ENCODE measurements at regions not wholly inside any gene's neighbourhood (a gene's known extent, or its start where the extent isn't known, plus 50 kb on each side); places are given as distances from the start of the nearest gene placed in this dataset.
A peak's percentile ranks its signal among the peaks of the same experiment; 100 is the strongest.

GRCh38 chr4:165663411-165663810 is 209.6 kb upstream of the TLL1 start:
- Histone ChIP-seq H3K4me3 (ENCODE audit: low read length in 3 of 3) (no peak overlapping the region), H3K36me3 (ENCODE audit: control insufficient read depth in 2 of 3, insufficient read depth in 3 of 3, low read length in 3 of 3) (no peaks in the 10 kb centered on the region), H3K9ac (ENCODE audit: low read length in 3 of 3) (no peak overlapping the region), H3K9me3 (ENCODE audit: control insufficient read depth in 2 of 3, insufficient read depth in 1 of 3, low read length in 3 of 3) (no peaks in the 10 kb centered on the region), H3K27ac (ENCODE audit: low read depth in 2 of 2, low read length in 2 of 2) (no peak overlapping the region), H3K4me1 (ENCODE audit: control insufficient read depth in 2 of 3, insufficient read depth in 2 of 3, low read depth in 1 of 3, low read length in 3 of 3) (no peaks in the 10 kb centered on the region), H3K27me3 (ENCODE audit: control insufficient read depth, insufficient read depth, low read length) (no peaks in the 10 kb centered on the region)
- intact Hi-C loops (cut with DNase I), result no loop called here
- DNase-seq (no peak), FAIRE-seq (no peak)
- TF ChIP-seq, protein P1, sequence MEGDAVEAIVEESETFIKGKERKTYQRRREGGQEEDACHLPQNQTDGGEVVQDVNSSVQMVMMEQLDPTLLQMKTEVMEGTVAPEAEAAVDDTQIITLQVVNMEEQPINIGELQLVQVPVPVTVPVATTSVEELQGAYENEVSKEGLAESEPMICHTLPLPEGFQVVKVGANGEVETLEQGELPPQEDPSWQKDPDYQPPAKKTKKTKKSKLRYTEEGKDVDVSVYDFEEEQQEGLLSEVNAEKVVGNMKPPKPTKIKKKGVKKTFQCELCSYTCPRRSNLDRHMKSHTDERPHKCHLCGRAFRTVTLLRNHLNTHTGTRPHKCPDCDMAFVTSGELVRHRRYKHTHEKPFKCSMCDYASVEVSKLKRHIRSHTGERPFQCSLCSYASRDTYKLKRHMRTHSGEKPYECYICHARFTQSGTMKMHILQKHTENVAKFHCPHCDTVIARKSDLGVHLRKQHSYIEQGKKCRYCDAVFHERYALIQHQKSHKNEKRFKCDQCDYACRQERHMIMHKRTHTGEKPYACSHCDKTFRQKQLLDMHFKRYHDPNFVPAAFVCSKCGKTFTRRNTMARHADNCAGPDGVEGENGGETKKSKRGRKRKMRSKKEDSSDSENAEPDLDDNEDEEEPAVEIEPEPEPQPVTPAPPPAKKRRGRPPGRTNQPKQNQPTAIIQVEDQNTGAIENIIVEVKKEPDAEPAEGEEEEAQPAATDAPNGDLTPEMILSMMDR (IDR thresholded peaks at IDR 0.05; ENCODE audit: borderline replicate concordance, extremely low read depth, insufficient read depth), result no peak

GRCh38 chr4:165666836-165667235 is 206.2 kb upstream of the TLL1 start:
- no peaks in the 10 kb centered on the region for H3K9me3 ChIP-seq (ENCODE audit: control insufficient read depth in 2 of 3, insufficient read depth in 1 of 3, low read length in 3 of 3)
- H3K36me3 ChIP-seq (ENCODE audit: control insufficient read depth in 2 of 3, insufficient read depth in 3 of 3, low read length in 3 of 3), result no peaks in the 10 kb centered on the region
- no peaks in the 10 kb centered on the region for H3K27me3 ChIP-seq (ENCODE audit: control insufficient read depth, insufficient read depth, low read length)
- FAIRE-seq (no peak), DNase-seq (no peak)
- no peaks in the 10 kb centered on the region for H3K4me1 ChIP-seq (ENCODE audit: control insufficient read depth in 2 of 3, insufficient read depth in 2 of 3, low read depth in 1 of 3, low read length in 3 of 3)
- TF ChIP-seq, protein P1 (IDR thresholded peaks at IDR 0.05; ENCODE audit: borderline replicate concordance, extremely low read depth, insufficient read depth), result no peak
- H3K9ac ChIP-seq (ENCODE audit: low read length in 3 of 3), result no peak overlapping the region
- intact Hi-C loops (cut with DNase I), result no loop called here
- H3K27ac ChIP-seq (ENCODE audit: low read depth in 2 of 2, low read length in 2 of 2), result no peak overlapping the region
- no peak overlapping the region for H3K4me3 ChIP-seq (ENCODE audit: low read length in 3 of 3)

DNA sequence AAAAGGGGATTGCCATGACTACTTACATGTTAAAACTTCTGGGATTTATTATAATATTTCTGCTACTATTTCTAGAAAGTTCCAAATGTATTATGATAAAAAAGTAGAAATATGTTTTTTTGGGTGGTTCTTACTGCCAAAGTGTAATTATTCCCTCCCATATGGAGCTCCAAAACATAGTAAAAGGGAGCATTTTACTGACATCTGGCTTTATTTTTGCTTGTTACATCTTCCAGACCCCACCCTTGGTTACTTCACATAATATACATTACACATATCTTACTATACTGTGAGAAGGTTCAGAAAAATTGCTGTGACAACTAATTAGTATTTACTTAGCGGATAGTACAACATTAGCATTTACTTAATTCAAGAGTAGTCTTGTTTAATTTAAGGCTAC is 205.1 kb upstream of the TLL1 start:
- no peaks in the 10 kb centered on the region for H3K27me3 ChIP-seq (ENCODE audit: control insufficient read depth, insufficient read depth, low read length)
- no peak overlapping the region for H3K4me3 ChIP-seq (ENCODE audit: low read length in 3 of 3)
- TF ChIP-seq, protein P1 (IDR thresholded peaks at IDR 0.05; ENCODE audit: borderline replicate concordance, extremely low read depth, insufficient read depth), result no peak
- no peaks in the 10 kb centered on the region for H3K36me3 ChIP-seq (ENCODE audit: control insufficient read depth in 2 of 3, insufficient read depth in 3 of 3, low read length in 3 of 3)
- intact Hi-C loops (cut with DNase I), result no loop called here
- DNase-seq, result no peak
- no peak for FAIRE-seq
- no peaks in the 10 kb centered on the region for H3K4me1 ChIP-seq (ENCODE audit: control insufficient read depth in 2 of 3, insufficient read depth in 2 of 3, low read depth in 1 of 3, low read length in 3 of 3)
- H3K9me3 ChIP-seq (ENCODE audit: control insufficient read depth in 2 of 3, insufficient read depth in 1 of 3, low read length in 3 of 3), result no peaks in the 10 kb centered on the region
- no peak overlapping the region for H3K9ac ChIP-seq (ENCODE audit: low read length in 3 of 3)
- H3K27ac ChIP-seq (ENCODE audit: low read depth in 2 of 2, low read length in 2 of 2), result no peak overlapping the region

- Histone ChIP-seq H3K4me3 (ENCODE audit: low read length in 3 of 3) (no peak overlapping the region), H3K9me3 (ENCODE audit: control insufficient read depth in 2 of 3, insufficient read depth in 1 of 3, low read length in 3 of 3) (no peaks in the 10 kb centered on the region), H3K9ac (ENCODE audit: low read length in 3 of 3) (no peak overlapping the region), H3K36me3 (ENCODE audit: control insufficient read depth in 2 of 3, insufficient read depth in 3 of 3, low read length in 3 of 3) (no peaks in the 10 kb centered on the region), H3K27me3 (ENCODE audit: control insufficient read depth, insufficient read depth, low read length) (no peaks in the 10 kb centered on the region), H3K4me1 (ENCODE audit: control insufficient read depth in 2 of 3, insufficient read depth in 2 of 3, low read depth in 1 of 3, low read length in 3 of 3) (no peaks in the 10 kb centered on the region), H3K27ac (ENCODE audit: low read depth in 2 of 2, low read length in 2 of 2) (no peak overlapping the region)
- FAIRE-seq (no peak), DNase-seq (peak in 3 of 5 donors; percentile 12 to 34 (median 16))
- intact Hi-C loops (cut with DNase I), result no loop called here
- TF ChIP-seq, protein P1 (IDR thresholded peaks at IDR 0.05; ENCODE audit: borderline replicate concordance, extremely low read depth, insufficient read depth), result no peak
Observed at GRCh38 chr4:165668694-165669093, 204.3 kb upstream of the TLL1 start.

Measured in kidney (tissue), 13 donors.